ENCODE measurements at regions not wholly inside any gene's neighbourhood (a gene's known extent, or its start where the extent isn't known, plus 50 kb on each side); places are given as distances from the start of the nearest gene placed in this dataset.
"Not testable (repeated sequence)": the region's sequence is repeated elsewhere in the genome, so short reads cannot be mapped to it uniquely, and the experiment has no call there.

- no peak for DNase-seq (ENCODE audit: low read depth)
- no peak overlapping the region for H3K4me3 ChIP-seq (ENCODE audit: control insufficient read depth, low read depth, low read length)
- no peak for TF ChIP-seq CTCF (conservative IDR thresholded peaks at IDR 0.05; ENCODE audit: control insufficient read depth, insufficient read depth, low read depth, low read length)
Observed at GRCh38 chr3:5918626-5919025, 731.1 kb downstream of the EDEM1 start.

GRCh38 chr3:5929027-5929426 is 741.5 kb downstream of the EDEM1 start:
- H3K4me3 ChIP-seq (ENCODE audit: control insufficient read depth, low read depth, low read length), result no peak overlapping the region
- DNase-seq (ENCODE audit: low read depth), result no peak
- TF ChIP-seq CTCF (conservative IDR thresholded peaks at IDR 0.05; ENCODE audit: control insufficient read depth, insufficient read depth, low read depth, low read length), result no peak

- not testable (repeated sequence) for DNase-seq (ENCODE audit: low read depth); H3K4me3 ChIP-seq (ENCODE audit: control insufficient read depth, low read depth, low read length)
Observed at GRCh38 chr3:5944061-5944460, 756.6 kb downstream of the EDEM1 start.

GRCh38 chr3:5948084-5948483 is 760.6 kb downstream of the EDEM1 start:
- no peak for DNase-seq (ENCODE audit: low read depth)
- TF ChIP-seq CTCF (conservative IDR thresholded peaks at IDR 0.05; ENCODE audit: control insufficient read depth, insufficient read depth, low read depth, low read length), result no peak

DNA sequence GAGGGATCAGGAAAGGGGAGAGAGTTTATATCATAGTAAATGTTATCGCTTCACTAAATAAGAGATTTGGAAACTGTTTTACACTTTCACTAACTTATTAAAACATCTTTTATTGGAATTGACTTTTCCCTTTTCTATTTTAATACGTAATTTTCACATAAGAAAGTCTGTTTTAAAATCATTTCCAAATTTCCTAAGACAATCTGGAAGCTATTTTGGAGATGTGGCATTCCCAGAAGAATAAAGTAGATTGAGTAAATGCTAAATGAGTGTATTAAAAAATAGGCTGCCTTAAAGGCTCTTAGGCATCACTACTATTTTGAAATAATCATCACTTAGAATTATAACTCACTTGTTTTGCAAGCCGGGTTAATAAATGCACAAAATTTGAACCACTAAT is 763.5 kb downstream of the EDEM1 start:
- no peak for TF ChIP-seq CTCF (conservative IDR thresholded peaks at IDR 0.05; ENCODE audit: control insufficient read depth, insufficient read depth, low read depth, low read length)
- DNase-seq (ENCODE audit: low read depth), result no peak

More at GRCh38 chr3:5948084-5948483, 760.6 kb downstream of the EDEM1 start:
- H3K4me3 ChIP-seq (ENCODE audit: control insufficient read depth, low read depth, low read length), result no peak overlapping the region

GRCh38 chr3:5972586-5972985 is 785.1 kb downstream of the EDEM1 start:
- no peak for DNase-seq (ENCODE audit: low read depth)
- no peak overlapping the region for H3K4me3 ChIP-seq (ENCODE audit: control insufficient read depth, low read depth, low read length)
- no peak for TF ChIP-seq CTCF (conservative IDR thresholded peaks at IDR 0.05; ENCODE audit: control insufficient read depth, insufficient read depth, low read depth, low read length)

More for the DNA sequence above, 763.5 kb downstream of the EDEM1 start:
- no peak overlapping the region for H3K4me3 ChIP-seq (ENCODE audit: control insufficient read depth, low read depth, low read length)

DNA sequence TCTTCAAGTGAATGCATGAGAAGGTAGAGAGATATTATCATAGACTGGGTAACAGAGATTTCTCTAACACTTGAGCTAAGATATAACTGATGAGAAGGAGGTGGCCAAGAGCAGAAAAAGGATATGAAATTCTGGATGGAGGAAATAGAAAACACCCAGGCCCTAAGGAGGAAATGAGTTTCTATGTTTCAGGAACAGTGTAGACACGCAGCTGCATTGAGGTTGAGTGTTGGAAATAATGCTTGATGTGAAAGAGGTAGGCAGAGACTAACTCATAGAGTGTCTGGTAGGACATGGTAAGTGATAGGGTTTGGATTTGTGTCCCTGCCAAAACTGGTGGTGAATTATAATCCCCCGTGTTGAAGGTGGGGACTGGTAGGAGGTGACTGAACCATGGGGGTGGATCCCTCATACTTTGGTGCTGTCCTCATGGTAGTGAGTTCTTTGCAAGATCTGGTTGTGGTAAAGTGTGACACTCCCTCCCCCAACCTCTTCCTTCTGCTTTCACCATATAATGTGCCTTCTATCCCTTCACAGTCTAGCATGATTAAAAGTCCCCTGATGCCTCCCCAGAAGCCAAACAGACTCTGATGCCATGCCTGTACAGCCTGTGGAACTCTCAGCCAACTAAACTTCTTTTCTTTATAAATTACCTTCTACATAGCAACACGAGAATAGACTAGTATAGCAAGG is 787.3 kb downstream of the EDEM1 start:
- H3K4me3 ChIP-seq (ENCODE audit: control insufficient read depth, low read depth, low read length), result no peak overlapping the region
- DNase-seq (ENCODE audit: low read depth), result no peak
- TF ChIP-seq CTCF (conservative IDR thresholded peaks at IDR 0.05; ENCODE audit: control insufficient read depth, insufficient read depth, low read depth, low read length), result no peak
